Glomerular visceral epithelial cell (primary cell): ENCODE measurements at regions not wholly inside any gene's neighbourhood (a gene's known extent, or its start where the extent isn't known, plus 50 kb on each side); places are given as distances from the start of the nearest gene placed in this dataset.
"Not testable (repeated sequence)": the region's sequence is repeated elsewhere in the genome, so short reads cannot be mapped to it uniquely, and the experiment has no call there.

Experiments used
- DNase-seq: peaks from one replicate; pipeline ENCODE4 v3.0.0-alpha.2; 2016; ENCODE audit errors: extremely low spot score

- DNase-seq: no peak
Observed at GRCh38 chr6:126967296-126968005, 151.0 kb upstream of the RSPO3 start.

GRCh38 chr6:126976253-126976797 is 142.1 kb upstream of the RSPO3 start:
- DNase-seq: no peak

GRCh38 chr6:126983779-126984178 is 134.7 kb upstream of the RSPO3 start:
- DNase-seq: no peak

GRCh38 chr6:126988125-126988524 is 130.3 kb upstream of the RSPO3 start:
- not testable (repeated sequence) for DNase-seq

- DNase-seq: no peak
Observed at GRCh38 chr6:127000631-127001030, 117.8 kb upstream of the RSPO3 start.

- peak; percentile 51 for DNase-seq
Observed at GRCh38 chr6:127013865-127014264, 104.6 kb upstream of the RSPO3 start.

- no peak for DNase-seq
Observed at GRCh38 chr6:127015858-127016257, 102.6 kb upstream of the RSPO3 start.

- DNase-seq: no peak
Observed at GRCh38 chr6:127019828-127020227, 98.6 kb upstream of the RSPO3 start.

- no peak for DNase-seq
Observed at GRCh38 chr6:127022302-127022701, 96.2 kb upstream of the RSPO3 start.

GRCh38 chr6:127023001-127023778 is 95.3 kb upstream of the RSPO3 start:
- DNase-seq: no peak

- peak; percentile 59 for DNase-seq
Observed at GRCh38 chr6:127026247-127026646, 92.2 kb upstream of the RSPO3 start.

GRCh38 chr6:127030111-127030510 is 88.4 kb upstream of the RSPO3 start:
- DNase-seq: no peak

- DNase-seq: no peak
Observed at GRCh38 chr6:127030836-127031235, 87.6 kb upstream of the RSPO3 start.

- DNase-seq: no peak
Observed at GRCh38 chr6:127031511-127031910, 87.0 kb upstream of the RSPO3 start.

- no peak for DNase-seq
Observed at GRCh38 chr6:127032971-127033370, 85.5 kb upstream of the RSPO3 start.

GRCh38 chr6:127051571-127052260 is 66.8 kb upstream of the RSPO3 start:
- peak; percentile 31 for DNase-seq

GRCh38 chr6:127053032-127053874 is 65.2 kb upstream of the RSPO3 start:
- DNase-seq: peak; percentile 29

- DNase-seq: no peak
Observed at GRCh38 chr6:127053875-127054235, 64.6 kb upstream of the RSPO3 start.

- DNase-seq: peak; percentile 49
Observed at GRCh38 chr6:127058027-127058426, 60.4 kb upstream of the RSPO3 start.

- no peak for DNase-seq
Observed at GRCh38 chr6:127058936-127059335, 59.5 kb upstream of the RSPO3 start.
